ENCODE measurements at regions not wholly inside any gene's neighbourhood (a gene's known extent, or its start where the extent isn't known, plus 50 kb on each side); places are given as distances from the start of the nearest gene placed in this dataset.

GRCh38 chr12:76641073-76641472 is 81.5 kb upstream of the OSBPL8 start:
- no peaks in the 10 kb centered on the region for H3K4me1 ChIP-seq
- H3K4me3 ChIP-seq, result no peak overlapping the region
- WGBS, 2 donors (ENCODE audit: low coverage in 1 of 2), result 78% methylated on average over 1 of the region's 1 CpG; no CpG with 5 or more reads in 1 of the 2 donors
- H3K27me3 ChIP-seq, result no peaks in the 10 kb centered on the region
- no peaks in the 10 kb centered on the region for H3K9me3 ChIP-seq
- no peak overlapping the region for H3K27ac ChIP-seq
- no peak for TF ChIP-seq POLR2A (IDR thresholded peaks at IDR 0.05)
- TF ChIP-seq CTCF (IDR thresholded peaks at IDR 0.05), result no peak
- no peak for TF ChIP-seq POLR2AphosphoS5 (IDR thresholded peaks at IDR 0.05)
- TF ChIP-seq EP300 (IDR thresholded peaks at IDR 0.05), result no peak
- no peak for ATAC-seq
- no peaks in the 10 kb centered on the region for H3K36me3 ChIP-seq

GRCh38 chr12:76641961-76642360 is 82.4 kb upstream of the OSBPL8 start:
- Histone ChIP-seq H3K27ac (no peak overlapping the region), H3K9me3 (no peaks in the 10 kb centered on the region), H3K4me3 (no peak overlapping the region), H3K36me3 (no peaks in the 10 kb centered on the region), H3K27me3 (no peaks in the 10 kb centered on the region), H3K4me1 (no peaks in the 10 kb centered on the region)
- ATAC-seq, result no peak
- no peak for TF ChIP-seq POLR2A (IDR thresholded peaks at IDR 0.05)
- TF ChIP-seq EP300 (IDR thresholded peaks at IDR 0.05), result no peak
- TF ChIP-seq CTCF (IDR thresholded peaks at IDR 0.05), result no peak
- no peak for TF ChIP-seq POLR2AphosphoS5 (IDR thresholded peaks at IDR 0.05)
- WGBS, 2 donors (ENCODE audit: low coverage in 1 of 2), result 63 to 72% methylated on average over 2 of the region's 2 CpGs

- Histone ChIP-seq H3K4me1 (no peaks in the 10 kb centered on the region), H3K9me3 (no peaks in the 10 kb centered on the region), H3K36me3 (no peaks in the 10 kb centered on the region), H3K27me3 (no peaks in the 10 kb centered on the region), H3K4me3 (no peak overlapping the region), H3K27ac (no peak overlapping the region)
- no peak for TF ChIP-seq EP300 (IDR thresholded peaks at IDR 0.05)
- no peak for TF ChIP-seq POLR2AphosphoS5 (IDR thresholded peaks at IDR 0.05)
- no peak for TF ChIP-seq CTCF (IDR thresholded peaks at IDR 0.05)
- no peak for TF ChIP-seq POLR2A (IDR thresholded peaks at IDR 0.05)
- no peak for ATAC-seq
Measured at GRCh38 chr12:76643438-76643837, 83.9 kb upstream of the OSBPL8 start.

GRCh38 chr12:76644950-76645349 is 85.4 kb upstream of the OSBPL8 start:
- no peaks in the 10 kb centered on the region for H3K4me1 ChIP-seq
- no peaks in the 10 kb centered on the region for H3K36me3 ChIP-seq
- ATAC-seq, result no peak
- no peak overlapping the region for H3K4me3 ChIP-seq
- H3K27ac ChIP-seq, result no peak overlapping the region
- no peaks in the 10 kb centered on the region for H3K27me3 ChIP-seq
- H3K9me3 ChIP-seq, result no peaks in the 10 kb centered on the region
- no CpG with 5 or more reads among the region's 7 CpGs for WGBS, 2 donors (ENCODE audit: low coverage in 1 of 2)
- TF ChIP-seq POLR2A (IDR thresholded peaks at IDR 0.05) (no peak), CTCF (IDR thresholded peaks at IDR 0.05) (no peak), EP300 (IDR thresholded peaks at IDR 0.05) (no peak), POLR2AphosphoS5 (IDR thresholded peaks at IDR 0.05) (no peak)

- no peaks in the 10 kb centered on the region for H3K9me3 ChIP-seq
- TF ChIP-seq POLR2A (IDR thresholded peaks at IDR 0.05) (no peak), EP300 (IDR thresholded peaks at IDR 0.05) (no peak), POLR2AphosphoS5 (IDR thresholded peaks at IDR 0.05) (no peak), CTCF (IDR thresholded peaks at IDR 0.05) (no peak)
Measured at GRCh38 chr12:76645934-76646333, 86.4 kb upstream of the OSBPL8 start.

More at GRCh38 chr12:76645934-76646333, 86.4 kb upstream of the OSBPL8 start:
- no CpG with 5 or more reads among the region's 3 CpGs for WGBS, 2 donors (ENCODE audit: low coverage in 1 of 2)
- H3K4me3 ChIP-seq, result no peak overlapping the region
- ATAC-seq, result no peak
- H3K27me3 ChIP-seq, result no peaks in the 10 kb centered on the region
- H3K4me1 ChIP-seq, result no peaks in the 10 kb centered on the region
- no peak overlapping the region for H3K27ac ChIP-seq
- H3K36me3 ChIP-seq, result no peaks in the 10 kb centered on the region
